B cell (primary cell): ENCODE measurements at regions not wholly inside any gene's neighbourhood (a gene's known extent, or its start where the extent isn't known, plus 50 kb on each side); places are given as distances from the start of the nearest gene placed in this dataset.

ENCODE experiments used
- ATAC-seq: fragments of 200-7000 bp; cut with Tn5 transposase; one replicate; pipeline ENCODE4 v1.10.0; 2021; ENCODE audit warnings: low read depth, mild to moderate bottlenecking, moderate number of reproducible peaks, moderate library complexity
- CTCF ChIA-PET: fragments of 350-600 bp; sonication (Branson Sonifier 250); formaldehyde crosslinking; loops from one replicate; lab custom pipeline; 2021; ENCODE audit warnings: antibody characterized with exemption, inconsistent platforms; lab: Charles Lee
- POLR2A ChIA-PET: fragments of 350-600 bp; sonication (Branson Sonifier 250); formaldehyde crosslinking; loops from one replicate; lab custom pipeline; 2021; ENCODE audit warnings: antibody characterized with exemption; lab: Charles Lee
- DNase-seq: peaks from one replicate; pipeline ENCODE4 v3.0.0; 2013
- H2AFZ ChIP-seq: 2 replicates; pipeline ENCODE4 v1.6.1; 2012; ENCODE audit warnings: mild to moderate bottlenecking, low read depth, low read length; ENCODE audit not compliant: insufficient read depth, poor library complexity, severe bottlenecking
- H3K27ac ChIP-seq, 2 donors: 1 replicate in 1 of 2; 2 replicates in 1 of 2; pipeline ENCODE4 v1.5.1; 2012 to 2013; ENCODE audit warnings: low read length in 2 of 2, mild to moderate bottlenecking in 2 of 2, moderate library complexity in 1 of 2
- H3K27me3 ChIP-seq, 4 experiments: fragments of 200-600 bp in 1 of 4; sonication (generic) in 1 of 4; replicated peaks in 1 of 4; 1 replicate in 2 of 4; 2 replicates in 2 of 4; pipeline versions ENCODE4 v1.6.1 to v1.7.0; 2013 to 2016; ENCODE audit warnings: low read length in 3 of 4, mild to moderate bottlenecking in 2 of 4, mixed read lengths in 1 of 4, moderate library complexity in 1 of 4; ENCODE audit not compliant: insufficient read depth in 4 of 4, control insufficient read depth in 3 of 4; ENCODE audit errors: control extremely low read depth in 1 of 4
- H3K36me3 ChIP-seq, 2 experiments: replicated peaks in 1 of 2; 1 replicate in 1 of 2; 2 replicates in 1 of 2; pipeline versions ENCODE4 v1.6.1 to v1.7.1; 2013; ENCODE audit warnings: low read length in 1 of 2; ENCODE audit not compliant: insufficient read depth in 2 of 2, control insufficient read depth in 1 of 2; ENCODE audit errors: control extremely low read depth in 1 of 2, extremely low read depth in 1 of 2
- H3K4me1 ChIP-seq, 2 donors: fragments of 200-600 bp in 1 of 2; sonication (generic) in 1 of 2; 1 replicate in 1 of 2; 2 replicates in 1 of 2; pipeline versions ENCODE4 v1.5.1 to v1.6.1; 2013 to 2017; ENCODE audit warnings: low read length in 2 of 2; ENCODE audit not compliant: control insufficient read depth in 2 of 2, insufficient read depth in 2 of 2
- H3K4me2 ChIP-seq: replicated peaks from 2 replicates; pipeline ENCODE3; 2012; ENCODE audit warnings: mild to moderate bottlenecking, low read depth, low read length; ENCODE audit not compliant: poor library complexity, severe bottlenecking
- H3K4me3 ChIP-seq, 5 experiments: fragments of 200-600 bp in 1 of 5; sonication (generic) in 1 of 5; 1 replicate in 3 of 5; 2 replicates in 2 of 5; pipeline versions ENCODE4 v1.5.1 to v1.7.0; 2011 to 2016; ENCODE audit warnings: low read length in 4 of 5, mild to moderate bottlenecking in 4 of 5, low read depth in 2 of 5, control low read depth in 1 of 5, moderate library complexity in 1 of 5; ENCODE audit not compliant: insufficient read depth in 1 of 5; ENCODE audit errors: control extremely low read depth in 1 of 5, extremely low read depth in 1 of 5
- H3K79me2 ChIP-seq: fragments of 200-600 bp; sonication (generic); one replicate; pipeline ENCODE4 v1.6.0; 2016; ENCODE audit warnings: low read length; ENCODE audit not compliant: control insufficient read depth, insufficient read depth
- H3K9ac ChIP-seq: fragments of 200-600 bp; sonication (generic); 2 replicates; pipeline ENCODE4 v1.6.1; 2017; ENCODE audit warnings: mild to moderate bottlenecking, low read length, moderate library complexity
- H3K9me3 ChIP-seq, 3 donors: one replicate each; pipeline versions ENCODE4 v1.6.1 to v1.7.1; 2013; ENCODE audit warnings: low read length in 2 of 3; ENCODE audit not compliant: control insufficient read depth in 2 of 3, insufficient read depth in 1 of 3; ENCODE audit errors: control extremely low read depth in 1 of 3
- H4K20me1 ChIP-seq: 2 replicates; pipeline ENCODE4 v1.6.0; 2012; ENCODE audit warnings: mild to moderate bottlenecking, low read length; ENCODE audit not compliant: insufficient read depth, control insufficient read depth, poor library complexity, severe bottlenecking
- H3K27ac Mint-ChIP-seq: one replicate; pipeline ENCODE4 v1.8.0; 2021; ENCODE audit warnings: mixed read lengths
- H3K27me3 Mint-ChIP-seq: one replicate; pipeline ENCODE4 v1.8.0; 2021; ENCODE audit warnings: mixed read lengths
- H3K4me1 Mint-ChIP-seq: one replicate; pipeline ENCODE4 v1.8.0; 2021; ENCODE audit warnings: mixed read lengths
- H3K4me3 Mint-ChIP-seq: one replicate; pipeline ENCODE4 v1.8.0; 2021; ENCODE audit warnings: mixed read lengths
- H3K9me3 Mint-ChIP-seq: one replicate; pipeline ENCODE4 v1.8.0; 2022; ENCODE audit warnings: mixed read lengths; ENCODE audit not compliant: insufficient read depth
- CTCF ChIP-seq: fragments of 200-600 bp; IDR thresholded peaks from one replicate; pipeline ENCODE4 v1.8.0; 2022; ENCODE audit warnings: antibody characterized with exemption, mild to moderate bottlenecking
- EZH2 ChIP-seq: IDR thresholded peaks from 2 replicates; pipeline ENCODE4 v1.6.1; 2012; ENCODE audit warnings: borderline replicate concordance, low read depth, mild to moderate bottlenecking, moderate library complexity, low read length; ENCODE audit not compliant: insufficient read depth, poor library complexity, severe bottlenecking
- WGBS: methylation state at CpG from one replicate; pipeline ENCODE4 v1.1.5; 2013; ENCODE audit warnings: missing lambda C conversion rate; ENCODE audit not compliant: insufficient coverage; 5-methylcytosine and 5-hydroxymethylcytosine counted together
- intact Hi-C: fragments of 100-400 bp; cut with micrococcal nuclease; formaldehyde crosslinking; loops from one replicate; pipeline ENCODE4 v1.10.0; 2022

GRCh38 chr13:48181482-48182145 lies 51.4 kb upstream of the ITM2B start:
- peaks cover 37 to 49% of the 10 kb centered on the region in 2 donors for H3K4me1 ChIP-seq
- Mint-ChIP-seq H3K4me1 (peaks cover 40% of the 10 kb centered on the region), H3K9me3 (no peaks in the 10 kb centered on the region), H3K4me3 (peak overlapping the region; percentile 42), H3K27me3 (no peaks in the 10 kb centered on the region), H3K27ac (peak overlapping the region; percentile 56)
- peak overlapping the region; percentile 46 for H3K9ac ChIP-seq
- H3K79me2 ChIP-seq: no peaks in the 10 kb centered on the region
- intact Hi-C loops: loop anchor here (2.0 to 5.0 kb wide), 3 partner anchors 13 to 1586 kb away; no protein-coding TSS in a partner anchor
- no peaks in the 10 kb centered on the region for H3K36me3 ChIP-seq
- TF ChIP-seq EZH2 (no peak), CTCF (no peak)
- DNase-seq (peak; percentile 64), ATAC-seq (peak; percentile 72)
- POLR2A ChIA-PET: no interaction called here
- peak overlapping the region; percentile 69 for H3K4me2 ChIP-seq
- peak overlapping the region; percentile 19 for H2AFZ ChIP-seq
- CTCF ChIA-PET: interaction anchor here (0.9 to 1.7 kb wide), 4 partner anchors 13 to 86 kb away, joined by 3 to 7 read pairs (median 5); partner anchors contain the start of gene ITM2B
- H3K4me3 ChIP-seq: no peak overlapping the region
- H4K20me1 ChIP-seq: no peaks in the 10 kb centered on the region
- H3K27ac ChIP-seq: peak overlapping the region; percentile 47 to 68
- 0% methylated on average over 1 of the region's 5 CpGs for WGBS
- no peaks in the 10 kb centered on the region for H3K27me3 ChIP-seq
- H3K9me3 ChIP-seq: no peaks in the 10 kb centered on the region

GRCh38 chr13:48178126-48178525 lies 54.9 kb upstream of the ITM2B start:
- Histone ChIP-seq H2AFZ (no peak overlapping the region), H3K27me3 (no peaks in the 10 kb centered on the region), H3K27ac (no peak overlapping the region), H3K9me3 (no peaks in the 10 kb centered on the region), H3K9ac (no peak overlapping the region), H3K36me3 (no peaks in the 10 kb centered on the region), H4K20me1 (no peaks in the 10 kb centered on the region), H3K4me2 (no peak overlapping the region), H3K4me3 (no peak overlapping the region), H3K79me2 (no peaks in the 10 kb centered on the region), H3K4me1 (peaks cover 11 to 26% of the 10 kb centered on the region in 2 donors)
- intact Hi-C loops: no loop called here
- Mint-ChIP-seq H3K4me1 (peaks cover 23% of the 10 kb centered on the region), H3K9me3 (no peaks in the 10 kb centered on the region), H3K27me3 (no peaks in the 10 kb centered on the region), H3K4me3 (no peak overlapping the region), H3K27ac (no peak overlapping the region)
- WGBS: 83% methylated on average over 1 of the region's 2 CpGs
- ATAC-seq: no peak
- no peak for DNase-seq
- POLR2A ChIA-PET: no interaction called here
- TF ChIP-seq EZH2: no peak
- TF ChIP-seq CTCF: no peak
- CTCF ChIA-PET: no interaction called here
